Right lobe of liver (tissue), 6 donors: ENCODE measurements at regions not wholly inside any gene's neighbourhood (a gene's known extent, or its start where the extent isn't known, plus 50 kb on each side); places are given as distances from the start of the nearest gene placed in this dataset.

Experiments used
- ATAC-seq, 4 donors: fragments of 200-7000 bp; cut with Tn5 transposase; one replicate each; pipeline ENCODE4 v1.9.1; 2020; ENCODE audit warnings: mild to moderate bottlenecking in 4 of 4, moderate library complexity in 4 of 4
- DNase-seq, 3 donors: peaks; one replicate each; pipeline ENCODE4 v3.0.0-alpha.2; 2020
- H3K27ac ChIP-seq, 3 donors: fragments of 200-600 bp; one replicate each; pipeline ENCODE4 v1.8.0; 2022
- H3K27me3 ChIP-seq, 2 donors: fragments of 200-600 bp; one replicate each; pipeline ENCODE4 v1.8.0; 2022
- H3K36me3 ChIP-seq, 4 donors: fragments of 200-600 bp; sonication (generic) in 1 of 4; one replicate each; pipeline versions ENCODE4 v1.5.1 to v1.8.0; 2017 to 2022; ENCODE audit warnings: control low read depth in 1 of 4
- H3K4me1 ChIP-seq, 4 donors: fragments of 200-600 bp; sonication (generic) in 1 of 4; one replicate each; pipeline versions ENCODE4 v1.5.1 to v1.8.0; 2017 to 2022; ENCODE audit warnings: control low read depth in 1 of 4
- H3K4me3 ChIP-seq, 3 donors: fragments of 200-600 bp; one replicate each; pipeline ENCODE4 v1.8.0; 2022
- H3K9me3 ChIP-seq, 4 donors: fragments of 200-600 bp; sonication (generic) in 1 of 4; one replicate each; pipeline versions ENCODE4 v1.5.1 to v1.8.0; 2017 to 2022; ENCODE audit warnings: control low read depth in 1 of 4
- CTCF ChIP-seq, 4 donors: fragments of 200-600 bp in 3 of 4; fragments of 450-650 bp in 1 of 4; IDR thresholded peaks; one replicate each; pipeline versions ENCODE4 v1.5.1 to v1.8.0; 2016 to 2022; ENCODE audit warnings: antibody characterized with exemption in 4 of 4, mild to moderate bottlenecking in 2 of 4
- POLR2A ChIP-seq: fragments of 450-650 bp; IDR thresholded peaks from one replicate; pipeline ENCODE4 v1.6.1; 2017; ENCODE audit warnings: antibody characterized with exemption, mild to moderate bottlenecking
- WGBS: methylation state at CpG from one replicate; pipeline ENCODE4 v1.1.6; 2018; ENCODE audit warnings: low coverage, low lambda C conversion rate; ENCODE audit not compliant: insufficient coverage; ENCODE audit errors: missing lambda C conversion rate; 5-methylcytosine and 5-hydroxymethylcytosine counted together
- intact Hi-C, 2 donors: fragments of 100-400 bp; cut with DNase I; formaldehyde crosslinking; loops; one replicate each; pipeline versions ENCODE4 v1.11.2 to v1.14.1; 2022
- donor health status: DM: no; HTN: yes; CAD: no.
- donor health status: DM: no; HTN: no; CAD: no.
- donor health status: DM: no; HTN: no; CAD: no.
- donor health status: DM: no; HTN: yes; CAD: no.
- donor health status: DM: no; HTN: yes; CAD: no.

GRCh38 chr6:168765752-168766151 lies 324.8 kb downstream of the SMOC2 start:
- Histone ChIP-seq H3K9me3 (no peaks in the 10 kb centered on the region), H3K27me3 (no peaks in the 10 kb centered on the region), H3K27ac (no peak overlapping the region), H3K36me3 (no peaks in the 10 kb centered on the region), H3K4me1 (no peaks in the 10 kb centered on the region), H3K4me3 (no peak overlapping the region)
- intact Hi-C loops = no loop called here
- no peak for DNase-seq
- 24% methylated on average over 1 of the region's 1 CpG for WGBS
- no peak for ATAC-seq
- TF ChIP-seq CTCF (IDR thresholded peaks at IDR 0.05) (no peak), POLR2A (no peak)

- H3K4me3 ChIP-seq = no peak overlapping the region
- H3K4me1 ChIP-seq = no peaks in the 10 kb centered on the region
- intact Hi-C loops = no loop called here
- TF ChIP-seq CTCF (IDR thresholded peaks at IDR 0.05) (no peak), POLR2A (no peak)
- no peaks in the 10 kb centered on the region for H3K27me3 ChIP-seq
- 82% methylated on average over 3 of the region's 3 CpGs for WGBS
- no peak overlapping the region for H3K27ac ChIP-seq
- no peaks in the 10 kb centered on the region for H3K9me3 ChIP-seq
- DNase-seq (no peak), ATAC-seq (no peak)
- H3K36me3 ChIP-seq = no peaks in the 10 kb centered on the region
These were observed 315.1 kb downstream of the SMOC2 start for GRCh38 chr6:168756009-168756634.

GRCh38 chr6:168746643-168747042 lies 305.7 kb downstream of the SMOC2 start:
- Histone ChIP-seq H3K27me3 (no peaks in the 10 kb centered on the region), H3K36me3 (no peaks in the 10 kb centered on the region), H3K4me3 (no peak overlapping the region), H3K27ac (no peak overlapping the region), H3K9me3 (no peaks in the 10 kb centered on the region), H3K4me1 (no peaks in the 10 kb centered on the region)
- ATAC-seq (no peak), DNase-seq (no peak)
- TF ChIP-seq CTCF (IDR thresholded peaks at IDR 0.05) = no peak
- WGBS = 88% methylated on average over 1 of the region's 1 CpG
- intact Hi-C loops = no loop called here

GRCh38 chr6:168746013-168746412 lies 305.0 kb downstream of the SMOC2 start:
- Histone ChIP-seq H3K27me3 (no peaks in the 10 kb centered on the region), H3K27ac (no peak overlapping the region), H3K4me3 (no peak overlapping the region), H3K4me1 (no peaks in the 10 kb centered on the region), H3K36me3 (no peaks in the 10 kb centered on the region), H3K9me3 (no peaks in the 10 kb centered on the region)
- no peak for TF ChIP-seq POLR2A
- no peak for TF ChIP-seq CTCF (IDR thresholded peaks at IDR 0.05)
- DNase-seq (no peak), ATAC-seq (no peak)
- 72% methylated on average over 3 of the region's 3 CpGs for WGBS
- intact Hi-C loops = no loop called here

- no peak for TF ChIP-seq POLR2A
- no peak for TF ChIP-seq CTCF (IDR thresholded peaks at IDR 0.05)
- Histone ChIP-seq H3K9me3 (no peaks in the 10 kb centered on the region), H3K4me1 (no peaks in the 10 kb centered on the region), H3K27me3 (no peaks in the 10 kb centered on the region), H3K27ac (no peak overlapping the region), H3K36me3 (no peaks in the 10 kb centered on the region), H3K4me3 (no peak overlapping the region)
- intact Hi-C loops = no loop called here
- ATAC-seq (no peak), DNase-seq (no peak)
- WGBS = 51% methylated on average over 3 of the region's 3 CpGs
These were observed 303.9 kb downstream of the SMOC2 start for GRCh38 chr6:168744861-168745260.
